GM13977 (cell line): ENCODE measurements at regions not wholly inside any gene's neighbourhood (a gene's known extent, or its start where the extent isn't known, plus 50 kb on each side); places are given as distances from the start of the nearest gene placed in this dataset.

Source experiments
- DNase-seq: peaks from one replicate; pipeline ENCODE4 v3.0.0; 2012; ENCODE audit warnings: low spot score
- CTCF ChIP-seq: IDR thresholded peaks from 2 replicates; pipeline ENCODE4 v1.5.1; 2012; ENCODE audit warnings: mild to moderate bottlenecking, control low read depth; ENCODE audit not compliant: insufficient read depth; ENCODE audit errors: extremely low read depth, missing control alignments
- in situ Hi-C: fragments of 300-500 bp; cut with MboI; formaldehyde crosslinking; loops from one replicate; pipeline ENCODE4 v1.12.0; 2022; ENCODE audit warnings: low sequenced_read_pairs, low pct_unique_long_range_greater_than_20kb, mixed read lengths, inconsistent platforms; ENCODE audit not compliant: unreplicated experiment

GRCh38 chr16:52073024-52073423, 473.9 kb downstream of the TOX3 start:
- TF ChIP-seq CTCF, result no peak
- DNase-seq, result no peak
- in situ Hi-C loops, result no loop called here

GRCh38 chr16:52071101-52071500, 475.8 kb downstream of the TOX3 start:
- no peak for DNase-seq
- in situ Hi-C loops, result no loop called here
- TF ChIP-seq CTCF, result no peak

- in situ Hi-C loops, result no loop called here
- no peak for DNase-seq
- no peak for TF ChIP-seq CTCF
Measured at GRCh38 chr16:52070341-52071057, 476.4 kb downstream of the TOX3 start.

GRCh38 chr16:52069866-52070265, 477.1 kb downstream of the TOX3 start:
- TF ChIP-seq CTCF, result no peak
- in situ Hi-C loops, result no loop called here
- DNase-seq, result no peak

GRCh38 chr16:52068447-52069074, 478.4 kb downstream of the TOX3 start:
- TF ChIP-seq CTCF, result no peak
- in situ Hi-C loops, result no loop called here
- no peak for DNase-seq

- in situ Hi-C loops, result no loop called here
- no peak for DNase-seq
- no peak for TF ChIP-seq CTCF
Measured at GRCh38 chr16:52066962-52067361, 480.0 kb downstream of the TOX3 start.

- no peak for DNase-seq
- in situ Hi-C loops, result no loop called here
- no peak for TF ChIP-seq CTCF
Measured at GRCh38 chr16:52056259-52056658, 490.7 kb downstream of the TOX3 start.
